OCI-LY1 (cell line): ENCODE measurements at regions not wholly inside any gene's neighbourhood (a gene's known extent, or its start where the extent isn't known, plus 50 kb on each side); places are given as distances from the start of the nearest gene placed in this dataset.

Source experiments
- EZH2 ChIP-seq: fragments of 200-600 bp; sonication (generic), shearing (Covaris generic); IDR thresholded peaks from 2 replicates; pipeline ENCODE4 v1.8.0; 2017; ENCODE audit warnings: borderline replicate concordance, mixed run types, mild to moderate bottlenecking, antibody characterized with exemption, low read length, moderate library complexity, mixed read lengths
- TF ChIP-seq, protein P1 (sequence below): fragments of 200-600 bp; sonication (generic), shearing (Covaris generic); IDR thresholded peaks from 2 replicates; pipeline ENCODE4 v1.5.1; 2017; ENCODE audit warnings: mild to moderate bottlenecking, antibody characterized with exemption, low read length, moderate library complexity, mixed read lengths

DNA sequence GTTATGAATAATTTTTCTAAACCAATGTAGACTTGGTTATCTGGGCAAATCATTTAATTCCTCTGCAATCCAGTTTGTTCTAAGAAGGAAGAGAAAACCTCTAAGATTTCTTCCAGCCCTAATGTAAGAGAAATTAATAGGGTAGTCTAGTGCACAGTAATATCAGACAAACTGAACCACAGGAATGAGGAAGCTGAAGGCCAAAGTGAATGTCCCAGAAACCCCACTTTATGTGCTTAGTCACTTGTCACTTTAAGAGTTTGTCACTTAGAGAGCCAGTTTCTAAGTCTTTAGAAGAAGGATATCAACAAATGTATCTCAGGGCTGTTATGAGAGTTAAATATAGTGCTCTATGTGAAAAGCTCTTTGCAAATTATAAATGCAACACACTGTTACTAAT is 750.6 kb downstream of the DIAPH3 start:
- TF ChIP-seq, protein P1, sequence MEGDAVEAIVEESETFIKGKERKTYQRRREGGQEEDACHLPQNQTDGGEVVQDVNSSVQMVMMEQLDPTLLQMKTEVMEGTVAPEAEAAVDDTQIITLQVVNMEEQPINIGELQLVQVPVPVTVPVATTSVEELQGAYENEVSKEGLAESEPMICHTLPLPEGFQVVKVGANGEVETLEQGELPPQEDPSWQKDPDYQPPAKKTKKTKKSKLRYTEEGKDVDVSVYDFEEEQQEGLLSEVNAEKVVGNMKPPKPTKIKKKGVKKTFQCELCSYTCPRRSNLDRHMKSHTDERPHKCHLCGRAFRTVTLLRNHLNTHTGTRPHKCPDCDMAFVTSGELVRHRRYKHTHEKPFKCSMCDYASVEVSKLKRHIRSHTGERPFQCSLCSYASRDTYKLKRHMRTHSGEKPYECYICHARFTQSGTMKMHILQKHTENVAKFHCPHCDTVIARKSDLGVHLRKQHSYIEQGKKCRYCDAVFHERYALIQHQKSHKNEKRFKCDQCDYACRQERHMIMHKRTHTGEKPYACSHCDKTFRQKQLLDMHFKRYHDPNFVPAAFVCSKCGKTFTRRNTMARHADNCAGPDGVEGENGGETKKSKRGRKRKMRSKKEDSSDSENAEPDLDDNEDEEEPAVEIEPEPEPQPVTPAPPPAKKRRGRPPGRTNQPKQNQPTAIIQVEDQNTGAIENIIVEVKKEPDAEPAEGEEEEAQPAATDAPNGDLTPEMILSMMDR: no peak
- no peak for TF ChIP-seq EZH2
